H9 (cell line): ENCODE measurements at regions not wholly inside any gene's neighbourhood (a gene's known extent, or its start where the extent isn't known, plus 50 kb on each side); places are given as distances from the start of the nearest gene placed in this dataset.

Source experiments
- DNase-seq: peaks from one replicate; pipeline ENCODE4 v3.0.0-alpha.2; 2017
- H2AFZ ChIP-seq: one replicate; pipeline ENCODE4 v1.6.1; 2013; ENCODE audit warnings: mild to moderate bottlenecking, low read length, control low read depth, moderate library complexity
- H2AK5ac ChIP-seq: 2 replicates; pipeline ENCODE4 v1.6.1; 2013; ENCODE audit warnings: low read length, control low read depth, mixed read lengths; ENCODE audit not compliant: insufficient read length
- H2BK120ac ChIP-seq: one replicate; pipeline ENCODE4 v1.6.1; 2013; ENCODE audit warnings: low read depth, mild to moderate bottlenecking, low read length, control low read depth, inconsistent platforms; ENCODE audit not compliant: poor library complexity, severe bottlenecking
- H2BK12ac ChIP-seq: 2 replicates; pipeline ENCODE4 v1.6.1; 2013; ENCODE audit warnings: low read length, control low read depth, mixed read lengths, low read depth; ENCODE audit not compliant: insufficient read length
- H2BK15ac ChIP-seq: 2 replicates; pipeline ENCODE4 v1.6.1; 2013; ENCODE audit warnings: low read depth, low read length, control low read depth
- H2BK20ac ChIP-seq: one replicate; pipeline ENCODE4 v1.6.1; 2013; ENCODE audit warnings: low read depth, mild to moderate bottlenecking, low read length, control low read depth, inconsistent platforms; ENCODE audit not compliant: poor library complexity, severe bottlenecking
- H2BK5ac ChIP-seq: 2 replicates; pipeline ENCODE4 v1.6.1; 2013; ENCODE audit warnings: low read length, control low read depth, mixed read lengths; ENCODE audit not compliant: insufficient read length
- H3K14ac ChIP-seq: 2 replicates; pipeline ENCODE4 v1.6.1; 2013; ENCODE audit warnings: low read length, control low read depth; ENCODE audit not compliant: insufficient read depth
- H3K18ac ChIP-seq: 2 replicates; pipeline ENCODE4 v1.6.1; 2013; ENCODE audit warnings: low read depth, mild to moderate bottlenecking, mixed read lengths, low read length, control low read depth; ENCODE audit not compliant: insufficient read length
- H3K23ac ChIP-seq: 2 replicates; pipeline ENCODE4 v1.6.1; 2013; ENCODE audit warnings: low read length, control low read depth, mixed read lengths, low read depth; ENCODE audit not compliant: insufficient read length
- H3K23me2 ChIP-seq: 2 replicates; pipeline ENCODE4 v1.6.1; 2013; ENCODE audit warnings: low read depth, mild to moderate bottlenecking, mixed read lengths, low read length, control low read depth; ENCODE audit not compliant: insufficient read length, poor library complexity, severe bottlenecking
- H3K27ac ChIP-seq: 2 replicates; pipeline ENCODE4 v1.5.1; 2013; ENCODE audit warnings: low read length, control low read depth, mixed read lengths, low read depth; ENCODE audit not compliant: insufficient read length
- H3K27me3 ChIP-seq: 2 replicates; pipeline ENCODE4 v1.6.1; 2013; ENCODE audit warnings: low read length, control low read depth, inconsistent platforms; ENCODE audit not compliant: insufficient read depth
- H3K4ac ChIP-seq: 2 replicates; pipeline ENCODE4 v1.6.1; 2013; ENCODE audit warnings: low read depth, mild to moderate bottlenecking, control low read depth, inconsistent platforms, low read length, moderate library complexity
- H3K4me1 ChIP-seq: 2 replicates; pipeline ENCODE4 v1.6.1; 2013; ENCODE audit warnings: low read length, control low read depth, inconsistent platforms; ENCODE audit not compliant: insufficient read depth
- H3K4me2 ChIP-seq: 2 replicates; pipeline ENCODE4 v1.6.1; 2013; ENCODE audit warnings: low read length, control low read depth, mixed read lengths; ENCODE audit not compliant: insufficient read length, insufficient read depth
- H3K56ac ChIP-seq: 2 replicates; pipeline ENCODE4 v1.6.1; 2013; ENCODE audit warnings: low read depth, mild to moderate bottlenecking, mixed read lengths, low read length, control low read depth; ENCODE audit not compliant: insufficient read length
- H3K79me1 ChIP-seq: 2 replicates; pipeline ENCODE4 v1.6.1; 2013; ENCODE audit warnings: low read depth, mild to moderate bottlenecking, moderate library complexity, low read length, control low read depth, inconsistent platforms; ENCODE audit not compliant: insufficient read depth, poor library complexity, severe bottlenecking
- H3K79me2 ChIP-seq: 2 replicates; pipeline ENCODE4 v1.6.1; 2013; ENCODE audit warnings: low read length, control low read depth, inconsistent platforms; ENCODE audit not compliant: insufficient read depth
- H3K9ac ChIP-seq: 2 replicates; pipeline ENCODE4 v1.6.1; 2013; ENCODE audit warnings: low read length, control low read depth, mixed read lengths; ENCODE audit not compliant: insufficient read length; ENCODE audit errors: extremely low read depth
- H3K9me3 ChIP-seq: one replicate; pipeline ENCODE4 v1.6.1; 2013; ENCODE audit warnings: low read depth, low read length, inconsistent platforms; ENCODE audit not compliant: control insufficient read depth
- H3T11ph ChIP-seq: one replicate; pipeline ENCODE4 v1.6.1; 2013; ENCODE audit warnings: mild to moderate bottlenecking, low read length, control low read depth, inconsistent platforms
- H4K20me1 ChIP-seq: one replicate; pipeline ENCODE4 v1.6.1; 2013; ENCODE audit not compliant: control insufficient read depth, insufficient read length, insufficient read depth
- H4K5ac ChIP-seq: 2 replicates; pipeline ENCODE4 v1.6.1; 2013; ENCODE audit warnings: low read depth, mild to moderate bottlenecking, mixed read lengths, low read length, control low read depth; ENCODE audit not compliant: insufficient read length
- H4K8ac ChIP-seq: replicated peaks from 2 replicates; pipeline ENCODE4 v1.6.1; 2013; ENCODE audit warnings: low read length, control low read depth, mixed read lengths, low read depth; ENCODE audit not compliant: insufficient read length
- H4K91ac ChIP-seq: 2 replicates; pipeline ENCODE4 v1.6.1; 2013; ENCODE audit warnings: low read depth, mild to moderate bottlenecking, moderate library complexity, mixed read lengths, low read length, control low read depth; ENCODE audit not compliant: insufficient read length
- H3K27ac Mint-ChIP-seq, 3 experiments: 2 replicates in 2 of 3; 3 replicates in 1 of 3; pipeline ENCODE4 v1.8.0; 2020 to 2021; ENCODE audit warnings: mixed read lengths in 3 of 3, mild to moderate bottlenecking in 1 of 3, moderate library complexity in 1 of 3
- H3K27me3 Mint-ChIP-seq: 2 replicates; pipeline ENCODE4 v1.8.0; 2021; ENCODE audit warnings: low read depth, mild to moderate bottlenecking, moderate library complexity, mixed read lengths
- H3K36me3 Mint-ChIP-seq, 3 experiments: 2 replicates in 2 of 3; 3 replicates in 1 of 3; pipeline ENCODE4 v1.8.0; 2020 to 2021; ENCODE audit warnings: low read depth in 3 of 3, mixed read lengths in 3 of 3; ENCODE audit not compliant: insufficient read depth in 1 of 3
- H3K4me1 Mint-ChIP-seq, 2 experiments: 2 replicates each; pipeline ENCODE4 v1.8.0; 2020; ENCODE audit warnings: mixed read lengths in 2 of 2
- H3K4me3 Mint-ChIP-seq, 2 experiments: 2 replicates in 1 of 2; 3 replicates in 1 of 2; pipeline ENCODE4 v1.8.0; 2020 to 2021; ENCODE audit warnings: mild to moderate bottlenecking in 2 of 2, mixed read lengths in 2 of 2, moderate library complexity in 1 of 2
- H3K9me3 Mint-ChIP-seq, 2 experiments: 2 replicates in 1 of 2; 3 replicates in 1 of 2; pipeline ENCODE4 v1.8.0; 2020; ENCODE audit warnings: mild to moderate bottlenecking in 2 of 2, mixed read lengths in 2 of 2, moderate library complexity in 1 of 2
- WGBS: extraction: QIAGEN DNeasy Blood & Tissue Kit; methylation state at CpG from one replicate; pipeline ENCODE4 v1.1.7; 2013; ENCODE audit warnings: missing lambda C conversion rate, low lambda C conversion rate, mixed read lengths; ENCODE audit not compliant: insufficient read length; ENCODE audit errors: extremely low coverage; 5-methylcytosine and 5-hydroxymethylcytosine counted together
- TF ChIP-seq, protein P1 (sequence below): fragments of 200-600 bp; sonication (generic); conservative IDR thresholded peaks from 3 replicates; pipeline ENCODE4 v1.8.0; 2021; ENCODE audit warnings: antibody characterized with exemption, mild to moderate bottlenecking

GRCh38 chr3:165553371-165553770 lies 283.9 kb downstream of the BCHE start:
- no peak overlapping the region for H3K9ac ChIP-seq
- Mint-ChIP-seq H3K9me3 (no peaks in the 10 kb centered on the region), H3K4me1 (peaks cover 3% of the 10 kb centered on the region in 2 experiments; a peak in 3 of 4 replicates), H3K4me3 (no peak overlapping the region), H3K27me3 (no peaks in the 10 kb centered on the region), H3K27ac (no peak overlapping the region), H3K36me3 (no peaks in the 10 kb centered on the region)
- no peak overlapping the region for H3K23ac ChIP-seq
- no peaks in the 10 kb centered on the region for H3K79me2 ChIP-seq
- H2AK5ac ChIP-seq, result no peak overlapping the region
- H3K27me3 ChIP-seq, result no peaks in the 10 kb centered on the region
- no peak overlapping the region for H4K5ac ChIP-seq
- TF ChIP-seq, protein P1, sequence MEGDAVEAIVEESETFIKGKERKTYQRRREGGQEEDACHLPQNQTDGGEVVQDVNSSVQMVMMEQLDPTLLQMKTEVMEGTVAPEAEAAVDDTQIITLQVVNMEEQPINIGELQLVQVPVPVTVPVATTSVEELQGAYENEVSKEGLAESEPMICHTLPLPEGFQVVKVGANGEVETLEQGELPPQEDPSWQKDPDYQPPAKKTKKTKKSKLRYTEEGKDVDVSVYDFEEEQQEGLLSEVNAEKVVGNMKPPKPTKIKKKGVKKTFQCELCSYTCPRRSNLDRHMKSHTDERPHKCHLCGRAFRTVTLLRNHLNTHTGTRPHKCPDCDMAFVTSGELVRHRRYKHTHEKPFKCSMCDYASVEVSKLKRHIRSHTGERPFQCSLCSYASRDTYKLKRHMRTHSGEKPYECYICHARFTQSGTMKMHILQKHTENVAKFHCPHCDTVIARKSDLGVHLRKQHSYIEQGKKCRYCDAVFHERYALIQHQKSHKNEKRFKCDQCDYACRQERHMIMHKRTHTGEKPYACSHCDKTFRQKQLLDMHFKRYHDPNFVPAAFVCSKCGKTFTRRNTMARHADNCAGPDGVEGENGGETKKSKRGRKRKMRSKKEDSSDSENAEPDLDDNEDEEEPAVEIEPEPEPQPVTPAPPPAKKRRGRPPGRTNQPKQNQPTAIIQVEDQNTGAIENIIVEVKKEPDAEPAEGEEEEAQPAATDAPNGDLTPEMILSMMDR, result no peak
- no peak overlapping the region for H3K27ac ChIP-seq
- H3K18ac ChIP-seq, result no peak overlapping the region
- no peaks in the 10 kb centered on the region for H3K23me2 ChIP-seq
- H4K91ac ChIP-seq, result no peak overlapping the region
- H2BK12ac ChIP-seq, result no peak overlapping the region
- no peak for DNase-seq
- no peak overlapping the region for H2BK20ac ChIP-seq
- H3T11ph ChIP-seq, result no peak overlapping the region
- no peak overlapping the region for H2AFZ ChIP-seq
- no peak overlapping the region for H2BK120ac ChIP-seq
- no peaks in the 10 kb centered on the region for H3K4me1 ChIP-seq
- WGBS, result no CpG with 5 or more reads among the region's 3 CpGs
- no peaks in the 10 kb centered on the region for H3K79me1 ChIP-seq
- H2BK15ac ChIP-seq, result no peak overlapping the region
- no peak overlapping the region for H4K8ac ChIP-seq
- no peak overlapping the region for H3K14ac ChIP-seq
- H3K56ac ChIP-seq, result no peak overlapping the region
- no peaks in the 10 kb centered on the region for H4K20me1 ChIP-seq
- H3K4me2 ChIP-seq, result no peak overlapping the region
- H3K4ac ChIP-seq, result no peak overlapping the region
- H3K9me3 ChIP-seq, result no peaks in the 10 kb centered on the region
- H2BK5ac ChIP-seq, result no peak overlapping the region
